Peyer's patch (tissue), 4 donors: ENCODE measurements at regions not wholly inside any gene's neighbourhood (a gene's known extent, or its start where the extent isn't known, plus 50 kb on each side); places are given as distances from the start of the nearest gene placed in this dataset.

ENCODE experiments used
- POLR2A ChIP-seq, 2 donors: fragments of 450-650 bp; IDR thresholded peaks; one replicate each; pipeline ENCODE4 v1.5.1; 2017; ENCODE audit warnings: antibody characterized with exemption in 2 of 2, mild to moderate bottlenecking in 2 of 2, moderate library complexity in 2 of 2
- TF ChIP-seq, protein P1 (sequence below), 6 experiments: fragments of 450-650 bp in 4 of 6; fragments of 200-600 bp in 2 of 6; sonication (generic) in 1 of 6; IDR thresholded peaks; one replicate each; pipeline ENCODE4 v1.5.1; 2017 to 2019; ENCODE audit warnings: antibody characterized with exemption in 6 of 6, mild to moderate bottlenecking in 3 of 6, moderate library complexity in 1 of 6

DNA sequence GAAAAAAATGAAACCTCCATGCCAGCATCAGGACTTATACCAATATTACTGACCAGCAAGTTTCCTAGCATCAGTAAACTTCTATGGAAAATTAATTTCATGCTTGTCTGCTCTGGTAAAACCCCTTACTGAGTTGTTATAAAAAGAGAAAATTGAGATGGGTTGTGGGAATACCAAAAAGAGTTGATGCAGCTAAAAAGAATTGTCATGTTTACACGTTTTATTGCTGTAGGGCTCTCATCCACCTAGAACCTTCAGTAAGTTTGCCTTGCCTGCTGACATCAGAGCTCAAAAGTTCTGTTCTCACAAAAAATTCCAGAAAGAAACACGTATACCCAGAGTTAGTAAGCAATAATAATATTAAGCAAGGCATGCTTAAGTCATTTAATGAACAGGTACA lies 641.3 kb upstream of the ZNF385D start:
- TF ChIP-seq, protein P1, sequence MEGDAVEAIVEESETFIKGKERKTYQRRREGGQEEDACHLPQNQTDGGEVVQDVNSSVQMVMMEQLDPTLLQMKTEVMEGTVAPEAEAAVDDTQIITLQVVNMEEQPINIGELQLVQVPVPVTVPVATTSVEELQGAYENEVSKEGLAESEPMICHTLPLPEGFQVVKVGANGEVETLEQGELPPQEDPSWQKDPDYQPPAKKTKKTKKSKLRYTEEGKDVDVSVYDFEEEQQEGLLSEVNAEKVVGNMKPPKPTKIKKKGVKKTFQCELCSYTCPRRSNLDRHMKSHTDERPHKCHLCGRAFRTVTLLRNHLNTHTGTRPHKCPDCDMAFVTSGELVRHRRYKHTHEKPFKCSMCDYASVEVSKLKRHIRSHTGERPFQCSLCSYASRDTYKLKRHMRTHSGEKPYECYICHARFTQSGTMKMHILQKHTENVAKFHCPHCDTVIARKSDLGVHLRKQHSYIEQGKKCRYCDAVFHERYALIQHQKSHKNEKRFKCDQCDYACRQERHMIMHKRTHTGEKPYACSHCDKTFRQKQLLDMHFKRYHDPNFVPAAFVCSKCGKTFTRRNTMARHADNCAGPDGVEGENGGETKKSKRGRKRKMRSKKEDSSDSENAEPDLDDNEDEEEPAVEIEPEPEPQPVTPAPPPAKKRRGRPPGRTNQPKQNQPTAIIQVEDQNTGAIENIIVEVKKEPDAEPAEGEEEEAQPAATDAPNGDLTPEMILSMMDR (IDR thresholded peaks at IDR 0.05), result no peak
- no peak for TF ChIP-seq POLR2A (IDR thresholded peaks at IDR 0.05)
